WTC11 (cell line): ENCODE measurements at regions not wholly inside any gene's neighbourhood (a gene's known extent, or its start where the extent isn't known, plus 50 kb on each side); places are given as distances from the start of the nearest gene placed in this dataset.

Experiments
- CTCF ChIP-seq: fragments of 200-600 bp; IDR thresholded peaks from 2 replicates; pipeline ENCODE4 v1.8.0; 2022; ENCODE audit warnings: antibody characterized with exemption
- JUN ChIP-seq: sonication (generic); formaldehyde crosslinking; IDR thresholded peaks from 2 replicates; pipeline ENCODE4 v1.8.0; 2023; ENCODE audit warnings: mild to moderate bottlenecking, missing genetic modification reagents
- ZNF121 ChIP-seq: sonication (generic); formaldehyde crosslinking; IDR thresholded peaks from 2 replicates; pipeline ENCODE4 v1.8.0; 2023; ENCODE audit warnings: missing genetic modification reagents

DNA sequence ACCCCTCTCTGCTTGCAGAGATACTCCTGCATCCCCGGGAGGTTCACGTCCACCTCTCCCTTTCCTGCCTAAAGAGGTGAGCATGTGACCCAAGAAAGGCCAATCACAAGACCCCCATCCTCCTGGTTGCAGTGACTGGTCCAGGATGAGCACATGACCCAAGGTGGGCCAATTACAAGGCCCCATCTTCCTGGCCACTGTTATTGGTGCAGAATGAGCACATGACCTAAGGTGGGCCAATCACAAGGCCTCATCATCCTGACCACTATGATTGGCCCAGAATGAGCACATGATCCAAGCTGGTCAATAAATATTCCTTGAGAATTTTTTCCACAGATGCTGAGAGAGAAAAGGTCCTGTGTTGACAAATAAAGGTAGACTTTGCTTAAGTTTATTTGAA, 350.7 kb downstream of the EFNB2 start:
- TF ChIP-seq CTCF (no peak), ZNF121 (no peak), JUN (CRISPR knock-in tag) (no peak)
